DMS114 treated with DMSO at 0.1 percent for 48 hours (cell line): ENCODE measurements at regions not wholly inside any gene's neighbourhood (a gene's known extent, or its start where the extent isn't known, plus 50 kb on each side); places are given as distances from the start of the nearest gene placed in this dataset.

Experiments
- DNase-seq: peaks from one replicate; lab custom pipeline; 2025; ENCODE audit not compliant: unreplicated experiment; lab: John Stamatoyannopoulos, UW

DNA sequence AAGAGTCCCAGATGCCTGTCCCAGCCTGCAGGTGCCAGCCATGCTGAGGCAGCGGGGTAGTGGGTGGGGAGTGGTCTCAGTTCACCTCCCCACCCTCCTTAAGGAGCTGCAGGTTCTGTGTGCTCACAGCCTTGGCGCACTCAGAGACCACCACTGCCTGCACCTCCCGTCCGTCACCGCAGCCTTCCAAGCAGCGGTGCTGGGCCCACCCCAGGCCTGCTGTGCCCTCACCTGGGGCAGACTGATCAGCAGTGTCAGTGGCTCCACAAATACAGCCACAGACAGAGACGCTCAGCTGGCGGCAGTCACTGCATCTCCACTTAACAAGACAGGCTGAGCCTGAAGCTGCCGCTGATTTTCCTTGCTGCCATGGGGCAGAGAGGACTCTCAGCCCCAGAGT is 120.2 kb downstream of the RFLNA start:
- DNase-seq: no peak

DNA sequence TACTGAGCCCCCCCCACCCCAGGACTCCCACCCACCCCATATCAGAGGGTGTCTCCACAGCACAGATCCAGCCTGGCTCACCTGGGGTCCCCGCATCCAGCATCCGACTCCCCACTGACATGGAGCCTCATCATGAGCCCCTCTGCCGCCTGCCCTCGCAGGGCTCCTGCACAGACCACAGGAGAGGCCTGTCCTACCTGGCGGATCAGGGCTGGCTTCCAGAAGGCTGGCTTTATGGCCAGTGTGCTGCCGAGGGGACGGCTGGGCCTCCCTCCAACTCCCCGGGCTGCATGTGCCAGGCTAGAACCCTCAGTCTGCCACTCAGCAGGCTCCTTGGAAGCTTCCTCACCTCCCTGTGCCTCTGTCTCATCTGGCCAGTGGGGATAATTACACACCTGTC is 119.0 kb downstream of the RFLNA start:
- no peak for DNase-seq

DNA sequence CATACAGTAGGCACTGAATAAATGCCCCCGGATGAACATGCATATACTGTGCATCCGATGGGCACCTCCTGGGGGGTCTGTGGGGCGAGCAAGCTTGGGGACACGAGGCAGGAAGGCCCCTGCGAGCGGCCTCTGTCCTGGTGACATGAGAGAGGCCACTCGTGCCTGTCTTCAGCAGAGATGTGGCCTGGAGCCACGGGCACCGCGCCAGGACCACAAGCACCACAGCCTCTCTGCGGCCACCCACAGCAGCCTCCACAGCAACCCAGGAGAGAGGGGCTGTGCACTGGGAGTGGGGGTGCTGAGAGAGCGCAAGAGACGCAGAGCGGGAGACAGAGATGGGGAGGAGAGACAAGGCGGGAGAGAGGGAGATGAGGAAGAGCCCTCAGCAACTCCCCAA is 118.5 kb downstream of the RFLNA start:
- no peak for DNase-seq

GRCh38 chr12:124412646-124413015 is 117.7 kb downstream of the RFLNA start:
- no peak for DNase-seq

DNA sequence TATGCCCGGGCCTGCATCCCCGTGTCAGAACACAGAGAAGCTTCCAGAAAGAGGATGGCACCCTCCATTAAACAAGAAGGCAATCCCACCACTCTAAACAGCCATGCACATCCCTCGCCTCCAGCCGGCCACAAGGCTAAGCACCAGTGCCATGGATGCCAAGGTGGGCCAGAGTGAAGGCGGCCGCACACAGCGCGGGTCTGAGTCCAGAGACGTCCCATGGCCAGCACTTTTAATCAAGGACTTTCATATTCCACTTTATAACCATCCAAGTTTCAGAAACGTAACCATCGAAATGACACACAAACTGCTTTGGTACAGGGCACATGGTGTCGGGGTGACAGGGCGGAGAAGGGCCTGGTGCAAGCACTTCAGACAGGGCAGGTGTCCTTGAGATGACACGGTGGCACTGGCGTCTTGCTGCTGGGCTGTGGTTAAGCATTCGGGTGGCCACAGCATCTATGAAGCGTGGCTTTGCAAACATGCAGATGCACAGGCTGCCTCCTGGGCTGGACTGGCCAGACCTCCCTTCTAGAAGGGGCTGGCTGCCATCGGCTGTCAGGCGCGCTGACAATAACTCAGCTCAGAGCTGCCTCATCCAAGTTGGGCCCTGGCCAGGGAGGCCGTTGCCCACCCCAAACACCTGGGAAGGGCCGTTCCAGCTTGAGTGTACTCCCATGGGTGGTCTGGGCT is 117.2 kb downstream of the RFLNA start:
- DNase-seq: no peak

DNA sequence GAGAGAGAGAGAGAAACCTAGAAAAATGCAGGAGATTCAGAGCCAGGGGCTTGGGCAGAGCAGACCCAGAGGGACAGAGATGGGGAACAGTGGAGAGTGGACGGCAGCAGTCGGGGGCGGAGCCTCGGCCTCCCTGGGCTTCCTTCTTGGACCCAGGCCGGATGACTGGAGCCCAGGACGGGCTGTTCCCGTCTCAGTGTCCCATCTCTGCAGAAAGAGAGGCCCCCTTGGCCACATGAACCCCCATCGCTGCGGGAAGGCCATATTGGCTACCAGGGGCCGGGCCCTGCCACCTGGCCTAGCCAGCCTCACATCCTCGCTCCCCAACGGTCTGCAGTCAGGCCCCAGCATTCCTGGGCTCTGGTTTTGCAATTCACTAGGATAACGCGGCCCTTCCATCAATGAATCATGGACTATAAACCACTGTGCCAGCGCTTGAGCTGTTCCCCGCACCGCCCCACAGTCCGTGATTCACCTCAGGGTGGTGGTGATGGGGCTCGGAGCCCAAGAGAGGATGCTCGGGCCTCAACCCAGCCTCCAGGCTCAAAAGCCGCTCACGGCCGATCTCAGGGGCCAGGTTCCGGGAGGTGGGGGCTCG is 116.5 kb downstream of the RFLNA start:
- no peak for DNase-seq

DNA sequence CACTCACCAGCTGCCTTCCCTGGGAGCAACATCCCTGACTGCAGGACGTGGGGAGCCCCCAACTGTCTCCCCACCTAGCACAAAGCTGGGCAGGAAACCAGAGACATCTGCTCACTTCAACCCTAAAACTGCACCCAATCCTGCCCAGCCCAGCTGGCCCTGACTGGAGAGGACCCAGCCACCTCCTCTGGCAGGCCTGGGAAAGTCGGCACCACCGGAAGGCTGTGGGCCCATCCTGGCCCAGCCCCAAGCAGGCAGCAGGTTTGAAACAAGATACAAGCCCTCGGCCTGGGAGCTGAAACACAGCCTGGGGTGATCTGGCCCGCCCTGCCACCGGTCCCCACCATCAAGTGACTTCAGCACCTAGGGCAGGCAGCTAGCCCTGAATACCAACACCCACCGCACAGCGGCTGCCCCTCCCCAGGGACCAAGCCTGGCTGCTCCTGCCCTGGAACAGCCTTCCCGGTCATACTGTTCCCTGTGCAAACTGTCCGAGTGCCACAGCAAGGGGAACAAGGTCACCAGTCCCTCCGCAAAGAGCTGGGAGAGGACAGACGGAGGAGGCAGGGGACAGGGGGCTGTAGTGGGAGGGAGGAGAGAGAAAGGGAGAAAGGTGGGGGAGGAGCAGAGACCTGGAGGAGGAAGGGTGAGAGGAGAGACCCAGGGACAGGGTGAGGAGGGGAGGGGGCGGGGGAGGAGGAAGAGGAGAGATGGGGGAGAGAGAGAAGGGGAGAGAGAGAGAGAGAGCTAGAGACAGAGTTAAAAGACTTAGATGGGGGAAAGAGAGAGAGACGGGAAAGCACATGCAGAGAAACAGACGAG is 115.7 kb downstream of the RFLNA start:
- no peak for DNase-seq

DNA sequence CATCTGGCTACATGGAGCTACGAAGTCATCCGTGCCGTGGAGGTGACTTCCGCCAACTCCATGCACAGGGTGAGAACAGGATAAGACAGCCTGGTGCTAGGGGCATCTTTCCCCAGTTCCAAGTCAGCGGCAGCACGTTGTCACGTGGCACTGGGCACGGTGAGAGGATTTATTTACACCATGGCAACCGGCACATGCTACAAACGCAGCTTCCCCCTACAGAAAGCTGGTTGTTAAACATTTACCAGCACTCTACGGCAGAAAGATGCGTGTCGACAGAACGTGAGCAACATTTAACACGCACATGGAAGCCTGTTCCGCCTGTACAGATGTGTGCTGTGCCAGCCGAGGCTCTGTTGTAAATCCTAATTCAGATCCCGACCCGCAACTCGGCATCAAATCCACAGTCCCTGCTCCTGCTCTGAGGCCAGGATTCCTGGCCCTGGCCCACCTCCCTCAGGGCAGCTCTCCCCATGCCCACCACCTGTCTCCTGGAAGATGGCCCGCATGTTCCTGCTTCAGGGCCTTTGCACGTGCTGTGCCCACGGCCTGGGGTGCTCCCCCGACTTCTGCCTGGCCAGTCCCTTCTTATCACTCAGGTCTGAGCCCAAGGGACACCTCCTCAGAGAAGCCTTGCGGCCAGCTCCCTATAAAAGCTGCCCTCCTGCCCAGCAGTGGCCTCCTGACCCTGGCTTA is 114.1 kb downstream of the RFLNA start:
- DNase-seq: no peak

GRCh38 chr12:124407074-124407473 is 112.2 kb downstream of the RFLNA start:
- DNase-seq: no peak

DNA sequence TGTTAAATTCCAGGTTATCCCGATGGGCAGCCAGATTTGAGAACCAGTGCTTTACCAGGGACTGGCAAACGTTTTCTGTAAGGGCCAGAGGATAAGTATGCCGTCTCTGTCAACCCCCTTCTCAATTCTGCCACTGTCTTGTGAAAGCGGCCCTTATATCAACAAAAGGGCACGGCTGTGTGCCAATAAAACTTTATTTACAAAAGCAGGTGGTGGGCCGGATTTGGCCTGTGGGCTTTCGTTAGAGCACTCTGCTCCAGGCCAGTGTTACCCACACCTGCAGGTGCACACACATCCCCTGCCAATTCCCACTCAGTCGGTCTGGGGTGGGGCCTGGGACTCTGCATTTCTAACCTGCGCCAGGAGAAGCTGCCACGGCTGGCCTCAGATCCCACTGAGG is 111.2 kb downstream of the RFLNA start:
- no peak for DNase-seq

DNA sequence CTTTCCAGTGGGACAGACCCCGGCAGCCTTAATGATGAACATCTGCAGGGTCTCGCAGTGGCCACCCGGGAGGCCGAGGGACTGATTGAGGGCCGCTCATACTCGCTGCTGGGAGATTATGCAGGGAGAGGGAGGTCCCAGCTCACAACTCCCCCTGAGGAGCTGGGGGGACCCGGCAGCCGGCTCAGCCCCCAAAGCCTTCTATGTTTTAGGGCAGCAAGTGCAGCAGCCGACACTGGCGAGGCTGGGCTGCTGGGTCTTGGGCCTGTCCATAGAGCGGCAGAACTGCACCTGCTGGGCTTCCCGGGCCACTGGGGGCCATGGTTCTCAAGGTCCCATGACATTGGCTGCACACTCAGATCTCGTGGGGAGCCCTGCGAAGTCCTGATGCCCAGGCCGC is 110.7 kb downstream of the RFLNA start:
- DNase-seq: no peak

DNA sequence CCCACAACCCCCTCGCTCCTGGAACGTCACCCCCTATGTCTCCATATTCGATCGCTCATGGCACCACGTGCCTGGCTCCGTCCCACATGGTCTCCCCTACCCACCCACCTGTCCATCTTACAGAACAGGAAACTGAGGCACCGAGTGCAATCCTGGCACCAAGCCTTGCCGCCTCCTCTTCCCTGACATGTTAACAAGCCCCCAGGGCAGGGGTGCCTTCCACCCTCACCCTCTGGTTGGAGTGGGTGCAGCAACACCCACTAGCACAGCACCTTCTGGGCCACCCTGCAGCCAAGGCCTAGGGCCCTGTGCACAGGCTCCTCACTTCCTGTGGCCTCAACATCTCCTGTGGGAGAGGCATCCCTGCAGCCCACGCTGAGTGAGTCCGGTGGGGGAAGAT is 110.3 kb downstream of the RFLNA start:
- DNase-seq: no peak

- no peak for DNase-seq
Measured at GRCh38 chr12:124404162-124404784, 109.4 kb downstream of the RFLNA start.

DNA sequence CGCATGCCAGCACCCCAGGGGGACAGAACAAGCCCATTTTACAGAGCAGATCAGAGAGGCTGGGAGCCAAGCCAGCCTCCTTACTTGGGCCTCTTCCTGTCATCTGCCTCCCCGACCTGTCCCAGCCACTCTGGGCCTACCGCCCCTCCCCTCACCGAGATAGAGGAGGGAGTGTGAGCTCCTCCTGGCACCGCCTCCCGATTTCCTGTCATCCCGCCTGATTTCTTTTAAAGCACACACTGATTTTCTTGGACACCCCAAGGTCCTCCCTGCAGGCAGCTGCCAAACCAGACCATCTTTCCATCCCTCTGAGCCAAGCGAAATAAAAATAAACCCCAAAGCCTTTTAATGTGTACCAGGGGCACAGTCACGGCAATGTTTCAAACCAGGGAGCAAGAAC is 108.4 kb downstream of the RFLNA start:
- no peak for DNase-seq

- no peak for DNase-seq
Measured at GRCh38 chr12:124402248-124403066, 107.6 kb downstream of the RFLNA start.

- no peak for DNase-seq
Measured at GRCh38 chr12:124401704-124402221, 106.9 kb downstream of the RFLNA start.

DNA sequence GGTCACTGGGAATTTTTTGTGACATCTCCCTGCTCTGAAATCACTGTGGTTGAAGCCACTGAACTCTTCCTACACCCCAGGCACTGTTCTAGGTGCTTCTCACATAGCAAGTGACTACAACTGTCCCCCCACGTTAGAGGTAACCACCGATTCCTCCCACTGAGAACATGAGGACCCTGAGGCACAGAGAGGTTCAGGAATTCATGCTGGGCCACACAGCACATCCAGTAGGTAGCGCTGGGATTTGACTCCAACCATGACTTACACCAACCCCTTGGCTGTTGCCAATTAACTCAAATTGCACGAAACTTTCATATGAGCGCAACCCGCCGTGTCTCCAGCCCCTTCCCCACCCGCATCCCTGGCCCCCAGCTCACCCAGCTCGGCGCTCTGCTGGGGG is 105.2 kb downstream of the RFLNA start:
- no peak for DNase-seq

DNA sequence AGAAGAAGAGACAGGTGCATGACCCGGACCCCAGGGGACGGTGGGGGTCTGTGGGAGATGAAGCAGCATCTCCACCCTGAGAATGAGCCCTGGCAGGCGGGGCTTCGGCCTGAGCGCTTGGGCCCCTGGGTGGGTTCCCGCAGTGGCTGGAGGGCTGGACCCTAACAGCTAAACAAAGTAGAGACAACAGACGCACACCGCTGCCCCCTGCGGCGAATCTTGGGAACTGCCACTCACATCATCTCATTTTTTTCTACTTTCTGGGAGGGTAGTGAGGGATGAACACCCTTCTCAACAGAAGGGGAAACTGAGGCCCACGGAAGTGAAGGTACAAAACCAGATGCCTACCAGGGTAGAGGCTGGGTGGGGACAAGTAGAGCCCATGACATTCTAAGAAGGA is 104.7 kb downstream of the RFLNA start:
- peak; percentile 14 for DNase-seq

DNA sequence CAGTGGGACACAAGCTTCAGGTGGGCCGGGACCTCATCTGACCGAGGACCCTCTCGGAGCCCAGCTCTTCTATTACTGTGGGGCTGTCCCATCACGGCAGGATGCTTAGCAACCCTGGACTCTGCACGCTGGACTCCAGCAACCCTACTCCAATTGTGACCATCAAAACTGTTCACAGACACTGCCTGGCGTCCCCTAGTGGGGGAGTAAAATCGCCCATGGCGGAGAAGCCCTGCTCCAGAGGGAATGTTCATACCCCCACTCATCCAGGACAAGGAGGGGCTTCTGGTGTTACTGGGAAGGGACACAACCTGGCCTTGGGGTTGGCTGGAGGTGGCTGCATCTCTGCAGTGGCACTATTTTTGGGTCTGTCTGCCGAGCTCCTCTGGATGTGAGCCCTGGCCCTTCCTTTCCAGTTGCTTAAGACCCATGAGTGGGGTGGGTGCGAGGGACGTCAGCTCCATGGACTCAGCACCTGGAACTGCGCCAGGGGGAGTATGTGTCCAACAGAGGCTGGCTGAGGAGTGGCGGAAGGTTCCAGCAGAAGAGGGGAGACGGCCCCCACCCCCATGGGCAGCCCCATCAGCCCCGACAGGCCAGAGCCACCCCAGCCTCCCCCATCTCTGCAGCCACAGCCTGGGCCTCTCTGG is 103.8 kb downstream of the RFLNA start:
- no peak for DNase-seq
